GM19238 (cell line): ENCODE measurements at regions not wholly inside any gene's neighbourhood (a gene's known extent, or its start where the extent isn't known, plus 50 kb on each side); places are given as distances from the start of the nearest gene placed in this dataset.

ENCODE experiments used
- DNase-seq: peaks from one replicate; pipeline ENCODE4 v3.0.0; 2011; ENCODE audit warnings: low spot score; ENCODE audit not compliant: insufficient read length

DNA sequence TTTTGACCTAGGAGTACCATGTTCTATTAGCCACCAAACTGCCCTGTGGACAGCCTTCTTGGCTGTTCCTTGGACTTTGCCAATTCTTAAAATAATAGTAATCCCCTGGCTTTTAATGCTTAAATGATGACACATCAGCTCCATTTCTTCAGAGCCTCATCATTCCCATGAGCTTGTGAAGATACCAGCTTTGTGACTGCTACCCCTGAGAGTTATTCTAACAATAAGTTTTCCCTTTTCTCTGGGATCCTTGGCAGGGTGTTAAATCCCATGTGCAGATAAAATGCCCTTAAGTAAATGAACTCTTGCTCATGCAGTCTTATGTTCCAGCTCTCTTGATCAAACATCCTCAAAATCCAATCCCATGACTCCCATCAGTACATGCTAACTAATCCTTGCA is 415.3 kb downstream of the CETN3 start:
- no peak for DNase-seq

DNA sequence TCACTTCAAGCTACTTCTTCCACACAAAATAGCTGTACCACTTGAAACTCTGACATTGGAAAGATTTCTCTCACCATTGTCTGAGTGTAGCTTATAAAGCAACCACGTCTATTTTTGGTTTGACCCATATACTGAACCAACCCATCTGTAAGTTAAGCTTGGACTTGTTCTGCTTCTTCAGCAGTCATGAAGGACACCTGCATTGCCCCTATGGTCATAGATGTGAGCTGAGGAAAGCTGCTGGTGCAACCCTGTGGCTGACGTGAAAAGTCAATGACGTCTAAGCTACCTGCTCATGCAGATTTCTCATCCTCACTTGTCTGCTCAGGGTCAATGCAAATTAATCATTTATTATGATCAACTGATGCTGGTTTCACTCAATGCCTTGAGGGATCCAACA is 417.4 kb downstream of the CETN3 start:
- DNase-seq = no peak

DNA sequence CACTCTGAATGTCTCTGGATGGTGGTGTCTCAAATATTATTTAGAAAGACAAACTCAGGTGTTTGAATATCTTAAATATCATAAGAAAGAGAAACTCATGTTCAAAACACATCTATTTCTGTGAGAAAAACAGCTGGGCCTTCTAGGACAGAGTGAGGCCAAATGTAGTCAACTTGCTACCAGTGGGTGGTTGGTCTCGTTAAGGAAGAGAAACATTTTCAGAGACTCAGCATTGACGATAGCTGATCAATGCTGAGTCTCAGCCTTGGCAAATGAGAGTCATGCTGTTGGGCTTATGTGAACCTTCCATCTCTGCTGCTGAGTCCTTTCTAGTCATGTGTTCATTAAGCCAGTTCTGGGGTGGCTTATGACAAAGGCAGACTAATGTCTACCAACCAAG is 418.0 kb downstream of the CETN3 start:
- no peak for DNase-seq

DNA sequence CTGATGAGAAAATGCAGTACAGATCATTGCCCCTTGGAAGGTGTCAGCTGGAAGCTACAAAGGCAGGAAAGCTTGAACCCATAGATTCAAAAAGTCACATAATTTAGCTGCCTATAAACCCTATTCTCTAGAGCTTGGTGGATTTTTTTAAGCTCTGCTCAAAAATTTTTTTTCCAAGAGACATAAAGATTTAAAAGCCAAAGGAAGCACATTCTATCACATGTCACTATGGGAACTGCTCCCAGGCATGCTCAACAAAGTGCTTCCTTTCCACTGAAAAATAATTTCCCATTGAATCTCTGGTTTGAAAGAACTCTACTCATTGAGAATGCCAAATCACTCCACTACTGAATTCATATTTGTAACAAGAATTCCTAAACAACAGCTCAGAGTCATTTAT is 419.8 kb downstream of the CETN3 start:
- DNase-seq = no peak

DNA sequence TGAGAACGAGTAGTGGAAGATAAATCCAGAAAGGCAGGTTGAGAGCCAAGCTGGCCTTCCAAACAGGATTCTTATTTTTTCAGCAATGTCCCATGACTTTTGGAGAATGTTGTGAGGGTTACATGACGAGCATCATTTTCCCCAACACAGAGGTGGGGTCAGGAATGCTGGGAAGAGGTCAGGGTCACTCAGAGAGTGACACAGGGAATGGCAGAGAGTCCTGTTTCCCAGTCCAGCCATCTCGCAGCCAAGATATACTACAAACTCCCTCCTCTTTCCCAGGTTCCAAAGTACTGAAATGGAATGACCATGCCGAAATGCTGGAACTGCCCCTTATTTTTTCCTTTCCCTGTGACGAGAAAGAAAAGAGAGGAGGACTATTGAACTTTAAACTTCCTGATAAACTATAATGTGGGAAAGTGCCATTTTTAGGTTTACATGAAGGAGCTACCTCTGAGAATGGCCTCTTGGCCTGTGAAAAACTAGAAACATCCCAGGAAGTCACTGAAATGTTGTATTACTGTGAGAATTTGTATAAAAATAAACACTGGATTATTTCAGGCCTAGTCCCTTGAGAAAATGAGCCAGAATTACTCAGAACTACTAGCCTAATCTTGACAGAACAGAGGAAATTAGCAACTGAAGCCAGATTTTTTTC is 420.4 kb downstream of the CETN3 start:
- no peak for DNase-seq

DNA sequence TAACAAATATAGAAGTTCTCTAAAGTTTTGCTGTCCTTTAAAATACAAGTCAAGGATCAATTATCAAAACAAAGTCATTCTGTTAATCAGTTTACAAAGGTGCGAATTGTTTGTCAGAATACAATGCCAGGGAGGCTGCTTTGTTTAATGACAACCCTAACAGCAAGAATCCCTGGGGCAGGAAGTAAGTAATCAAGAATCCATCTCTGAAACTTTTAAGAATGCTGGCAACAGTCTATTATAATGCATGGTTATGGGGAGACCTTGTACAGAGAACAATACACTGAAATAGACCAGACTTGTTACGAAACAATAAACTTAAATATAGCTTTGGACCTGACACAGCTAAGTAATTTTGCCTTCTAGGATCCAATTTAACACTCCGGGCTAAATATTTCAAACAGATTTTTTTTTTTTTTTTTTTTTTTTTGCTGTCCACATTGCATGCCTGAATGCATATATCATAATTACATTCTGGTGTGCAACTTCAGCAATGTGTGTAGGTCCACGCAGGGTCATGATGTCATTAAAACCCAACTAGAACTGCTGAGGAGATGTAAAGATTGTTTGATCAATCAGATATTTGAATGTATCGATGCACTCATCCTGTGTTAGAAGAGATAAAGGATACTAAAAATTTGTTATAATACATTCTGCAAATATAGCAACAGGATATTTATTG is 421.3 kb downstream of the CETN3 start:
- no peak for DNase-seq

DNA sequence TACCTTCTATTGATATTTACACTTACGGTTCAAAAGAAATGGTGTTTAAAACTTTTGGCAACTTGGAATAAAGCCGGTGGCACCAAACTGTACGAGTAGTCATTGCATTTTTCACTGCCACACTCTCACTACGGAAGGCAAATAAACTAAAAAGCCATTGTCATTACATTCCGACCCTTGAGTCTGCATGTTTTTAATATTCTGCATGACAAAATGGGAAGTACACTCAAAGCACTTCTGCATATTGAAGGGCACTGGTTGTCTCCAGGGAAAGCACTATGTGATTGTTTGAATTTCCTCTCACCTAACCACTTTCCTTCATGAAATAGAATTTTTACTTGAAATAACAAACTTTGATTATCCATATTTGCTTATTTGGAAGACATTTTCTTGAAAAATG is 426.3 kb downstream of the CETN3 start:
- no peak for DNase-seq

DNA sequence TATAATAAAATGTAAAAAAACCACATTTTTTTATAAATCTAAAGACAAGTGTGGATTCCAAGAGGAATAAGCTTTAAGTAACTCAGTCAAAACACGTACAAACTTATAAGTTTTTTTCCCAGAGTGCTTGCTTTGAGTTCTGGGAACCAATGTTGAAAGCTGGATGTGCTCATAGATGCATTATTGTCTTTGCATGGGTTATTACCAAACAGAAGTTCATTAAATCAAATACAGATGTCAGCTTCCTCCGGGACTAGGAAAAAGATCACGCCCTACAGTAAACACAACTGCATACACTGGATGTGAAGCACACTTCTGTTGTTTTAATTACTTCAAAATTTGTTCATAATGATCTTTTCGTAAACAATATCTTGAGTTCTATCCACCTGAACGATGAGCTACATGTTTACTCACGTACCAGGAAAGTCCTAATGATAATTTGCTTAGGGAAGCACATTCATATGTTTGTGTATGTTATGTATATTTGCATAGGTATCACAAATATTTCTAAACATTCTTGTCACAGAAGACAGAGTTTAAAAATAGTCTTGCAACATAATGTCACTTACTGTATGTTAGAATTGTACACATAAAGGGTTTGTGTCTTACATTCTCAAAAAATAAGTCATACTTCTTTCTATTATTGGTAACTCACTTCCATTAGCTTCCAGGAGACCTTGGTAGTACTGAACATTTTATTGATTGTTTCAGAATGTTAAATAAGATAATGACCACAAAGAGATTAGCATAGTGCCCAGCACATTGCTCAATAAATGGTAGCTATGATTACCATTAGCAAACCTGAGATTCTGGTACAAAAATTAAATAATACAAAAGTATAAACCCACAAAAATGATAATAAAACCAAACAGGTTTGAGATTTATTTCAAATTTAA is 427.4 kb downstream of the CETN3 start:
- no peak for DNase-seq

DNA sequence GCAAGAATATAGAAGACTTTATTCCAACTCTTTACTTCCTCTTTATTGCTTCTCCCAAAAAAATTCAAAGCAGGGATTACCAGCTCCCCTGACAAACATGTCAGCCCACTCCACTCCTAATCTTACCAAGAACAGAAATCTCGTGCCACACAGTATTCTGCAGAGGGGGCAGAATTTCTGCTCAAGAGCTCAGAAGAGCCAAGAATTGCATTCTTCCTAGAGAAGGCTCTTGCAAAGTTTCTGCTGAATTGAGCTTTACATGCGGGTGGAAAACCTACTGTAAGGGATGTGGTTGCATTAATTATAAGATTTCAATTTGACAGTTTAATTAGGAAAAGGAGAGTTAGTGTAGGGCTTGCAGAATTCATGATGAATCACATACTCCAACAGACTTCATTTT is 428.5 kb downstream of the CETN3 start:
- no peak for DNase-seq

DNA sequence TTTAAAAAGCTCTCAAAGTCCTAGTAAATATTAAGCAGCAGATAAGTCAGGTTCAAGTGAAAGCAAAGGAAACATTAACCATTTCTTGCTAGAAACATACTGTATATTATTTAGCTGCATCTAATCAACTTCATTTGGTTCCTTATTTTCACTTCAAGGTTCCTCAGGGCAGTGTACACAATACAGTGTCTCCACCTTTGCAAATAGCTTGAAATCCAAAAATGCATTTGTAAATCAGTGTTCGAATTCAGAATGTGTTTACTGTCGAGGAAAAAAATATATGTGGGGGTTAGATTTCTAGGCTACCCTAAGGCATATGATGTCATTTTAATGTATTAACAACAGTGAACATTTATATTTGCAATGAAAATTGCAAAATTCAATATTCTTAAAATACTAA is 436.0 kb downstream of the CETN3 start:
- no peak for DNase-seq

DNA sequence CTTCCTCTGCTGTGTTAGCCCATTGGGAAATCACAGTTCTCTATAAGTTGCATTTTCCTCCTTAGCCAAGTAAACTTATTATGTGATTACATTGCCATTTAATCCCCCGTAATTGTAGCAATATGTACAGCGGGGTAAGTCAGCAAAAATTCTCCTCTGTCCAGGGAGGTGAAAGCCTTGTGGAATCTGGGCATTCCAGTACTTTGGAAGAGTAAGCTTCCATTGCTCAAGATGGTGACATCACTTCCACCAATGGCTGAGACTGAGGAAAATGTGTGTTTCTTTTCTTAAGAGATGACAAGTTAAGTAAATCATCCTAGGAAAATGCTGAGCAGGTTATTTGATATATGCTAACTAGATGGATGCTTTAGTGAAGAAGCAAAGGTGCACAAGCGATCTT is 436.7 kb downstream of the CETN3 start:
- no peak for DNase-seq

DNA sequence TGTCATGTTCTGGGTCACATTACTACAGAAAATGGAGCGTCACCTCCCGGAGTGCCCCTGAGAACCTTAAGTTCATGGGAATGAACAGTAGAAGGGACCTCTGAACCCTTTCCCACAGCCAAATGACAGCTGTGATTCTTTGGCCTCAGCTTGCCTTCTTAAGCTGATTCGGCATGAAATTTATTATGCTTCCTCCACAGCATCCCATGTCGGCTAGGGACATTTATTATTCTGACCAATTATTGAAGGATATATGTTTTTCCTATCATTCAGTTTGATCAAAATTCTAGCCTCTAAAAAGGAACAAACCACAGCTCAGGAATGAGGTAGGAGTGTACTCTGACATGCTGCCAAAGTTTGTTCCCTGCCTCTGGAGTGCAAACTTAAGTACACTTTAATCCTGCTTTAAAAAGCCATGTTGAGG is 440.6 kb downstream of the CETN3 start:
- no peak for DNase-seq

DNA sequence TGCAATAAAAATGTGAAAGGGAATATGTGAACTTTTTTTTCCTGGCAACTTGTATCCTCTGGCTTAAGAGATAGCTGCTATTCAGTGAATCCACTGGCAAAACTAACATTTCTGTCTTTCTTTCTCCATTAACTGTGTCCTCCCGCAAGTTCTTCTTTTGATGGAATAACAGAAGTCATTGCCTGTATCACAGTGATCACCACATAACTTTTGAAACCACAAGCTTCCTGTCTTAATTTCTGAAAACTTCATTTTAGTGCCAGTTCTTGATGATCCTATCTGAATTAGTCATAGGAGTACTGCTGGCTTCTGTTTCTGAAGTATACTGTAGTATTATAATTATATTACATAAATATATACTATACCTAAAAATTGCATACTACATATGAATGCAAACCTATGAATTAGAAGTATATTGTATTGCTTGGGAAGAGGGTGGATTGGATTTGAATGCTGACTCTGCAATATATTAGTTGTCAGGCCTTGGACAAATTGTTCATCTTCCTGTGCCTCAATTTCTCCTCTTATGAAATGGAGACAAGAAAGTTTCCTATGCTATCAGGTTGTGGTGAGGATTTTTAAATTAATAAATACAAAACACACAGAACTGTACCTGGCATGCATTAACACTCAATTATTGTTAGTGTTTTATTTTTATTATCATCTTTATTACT is 441.6 kb downstream of the CETN3 start:
- DNase-seq = no peak

DNA sequence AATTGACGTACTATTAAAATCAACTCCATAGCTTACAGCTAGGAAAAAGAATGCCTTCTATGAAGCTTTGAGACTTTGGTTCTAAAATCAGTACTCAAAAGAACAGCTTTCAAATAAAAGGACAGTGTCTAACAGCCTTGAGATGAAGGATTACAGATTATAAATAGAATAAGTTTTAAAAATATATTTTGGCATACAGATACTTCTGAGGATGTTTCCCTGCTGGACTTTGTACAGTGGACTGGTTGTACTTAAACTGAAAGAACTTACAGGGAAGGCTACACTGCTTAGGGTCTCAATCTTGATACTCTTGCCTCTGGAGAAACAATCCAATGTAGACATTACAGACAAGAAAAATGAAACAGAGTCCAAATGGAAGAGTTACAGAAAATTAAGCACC is 452.7 kb downstream of the CETN3 start:
- DNase-seq = no peak

DNA sequence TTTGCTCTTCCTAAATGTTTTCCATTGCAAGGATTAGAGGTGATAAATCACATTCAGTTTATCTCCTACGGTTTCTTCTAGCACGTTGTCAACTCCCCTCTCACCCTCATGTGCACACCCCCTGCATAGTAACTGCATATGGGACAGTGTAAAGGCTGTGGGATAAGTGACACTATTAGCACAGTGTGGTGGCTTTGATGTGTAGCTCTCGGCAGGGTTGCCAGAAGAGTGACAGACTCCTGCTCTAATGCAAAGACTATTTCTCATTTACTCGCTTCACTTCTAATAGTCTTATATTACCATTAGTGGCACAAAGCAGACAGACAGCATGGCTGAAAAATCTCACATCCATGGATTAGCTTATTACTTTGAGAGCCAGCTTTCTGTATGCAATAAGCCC is 454.6 kb downstream of the CETN3 start:
- no peak for DNase-seq

DNA sequence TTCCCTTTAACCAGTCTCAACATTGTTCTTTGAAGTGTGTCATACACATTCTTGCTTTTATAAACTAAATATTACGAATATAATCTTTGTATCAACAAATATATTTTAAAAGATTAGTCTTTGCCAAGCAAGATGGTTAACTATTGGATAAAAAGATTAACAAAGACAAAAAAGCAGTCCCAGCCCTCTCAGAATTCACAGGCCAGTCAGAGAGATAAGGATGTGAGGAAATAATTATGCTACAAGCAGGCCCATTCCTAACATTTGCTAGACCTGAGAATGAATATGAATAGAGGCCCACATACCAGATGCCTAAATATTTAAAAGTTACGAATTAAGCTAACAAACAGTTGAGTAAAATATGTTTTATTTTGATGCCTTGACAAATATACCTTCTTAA is 457.7 kb downstream of the CETN3 start:
- DNase-seq = no peak

DNA sequence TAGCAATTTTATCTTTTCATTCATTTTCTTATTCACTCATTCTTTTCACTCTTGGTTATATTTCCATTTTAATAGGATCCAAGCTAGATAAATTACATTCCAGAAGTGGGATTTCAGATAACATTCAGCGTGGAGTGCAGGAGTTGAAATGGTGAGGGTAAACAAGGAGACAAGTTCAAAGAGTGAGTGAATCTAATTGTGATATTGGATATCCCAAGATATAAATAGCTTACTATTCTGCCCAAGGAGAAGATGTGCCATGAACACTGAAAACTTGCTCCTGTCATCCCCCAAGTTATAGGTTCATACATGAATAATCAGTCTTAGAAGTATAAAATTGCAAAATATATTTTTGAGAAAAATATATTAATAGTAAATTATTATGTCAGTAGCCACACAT is 459.3 kb downstream of the CETN3 start:
- DNase-seq = no peak

DNA sequence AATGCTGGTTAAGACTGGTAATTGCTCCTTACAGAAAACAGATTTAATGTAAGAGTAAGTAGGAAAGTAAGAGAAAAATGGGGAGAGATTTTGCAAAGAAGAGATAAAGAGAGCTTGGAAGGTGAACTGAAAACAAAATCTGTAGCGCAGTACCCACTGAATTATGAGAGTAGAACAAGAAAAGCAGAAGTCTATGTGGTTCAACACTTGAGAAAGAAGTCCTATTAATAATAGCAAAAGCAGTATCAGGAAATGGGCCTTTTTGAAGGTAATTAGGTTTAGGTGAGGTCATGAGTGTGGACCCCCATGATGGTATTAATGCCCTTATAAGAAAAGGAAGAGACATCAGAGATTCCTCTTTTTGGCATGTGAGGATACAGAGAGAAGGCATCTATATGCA is 460.6 kb downstream of the CETN3 start:
- no peak for DNase-seq

DNA sequence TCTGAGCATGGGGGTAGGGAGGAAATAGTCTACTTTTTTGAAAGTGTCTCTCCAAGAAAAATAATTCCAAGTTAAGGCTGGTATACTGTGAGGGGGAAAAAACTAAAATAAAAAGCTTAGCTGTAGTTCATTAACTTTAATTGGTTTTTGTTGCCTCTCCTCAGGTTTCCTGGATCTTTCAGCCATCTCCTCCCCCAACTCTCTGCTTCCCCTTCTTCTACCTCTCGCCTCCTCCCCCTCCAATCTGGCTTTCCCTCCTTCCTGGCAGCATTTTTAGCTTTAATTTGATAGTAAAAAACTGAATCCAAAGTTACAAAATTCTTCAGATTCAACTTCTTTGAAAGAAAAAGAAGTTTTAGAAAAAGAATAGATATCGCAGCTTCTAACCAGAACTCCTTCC is 462.6 kb downstream of the CETN3 start:
- DNase-seq = no peak

DNA sequence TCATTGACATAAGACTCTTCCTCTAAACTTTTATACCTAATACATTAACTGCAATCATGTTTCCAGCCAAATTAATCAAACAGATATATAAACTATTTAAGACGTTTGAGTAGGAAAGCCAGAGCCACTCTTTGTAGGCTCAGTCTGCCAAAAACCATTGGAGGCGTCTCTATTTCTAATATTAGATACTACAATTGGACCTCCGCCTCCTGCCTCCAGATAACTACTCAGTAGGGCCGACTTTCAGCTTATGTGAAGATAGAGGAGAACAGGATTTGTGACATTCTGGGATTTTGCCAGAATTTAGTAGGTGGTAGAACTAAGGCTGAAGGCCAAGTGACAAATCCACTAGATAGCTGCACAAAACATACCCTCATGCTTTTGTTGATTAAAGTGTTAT is 463.0 kb downstream of the CETN3 start:
- no peak for DNase-seq

DNA sequence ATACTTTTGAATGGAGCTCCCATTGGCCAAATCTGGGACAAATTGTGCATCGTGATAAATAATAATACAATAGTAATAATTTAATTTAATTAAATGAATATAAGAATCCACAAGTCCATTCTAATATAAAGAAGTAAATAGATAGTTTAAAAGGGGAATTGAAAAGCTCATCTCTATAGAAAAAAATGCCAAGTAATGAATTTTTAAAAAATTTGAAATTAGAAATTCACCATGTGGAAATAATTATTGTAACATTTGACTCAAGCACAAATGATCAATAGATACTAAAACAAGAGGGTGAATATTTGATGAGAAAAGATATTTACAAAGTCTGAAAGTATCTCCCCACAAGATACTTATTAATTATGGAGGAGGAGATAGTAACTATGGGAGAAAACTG is 467.4 kb downstream of the CETN3 start:
- DNase-seq = no peak

DNA sequence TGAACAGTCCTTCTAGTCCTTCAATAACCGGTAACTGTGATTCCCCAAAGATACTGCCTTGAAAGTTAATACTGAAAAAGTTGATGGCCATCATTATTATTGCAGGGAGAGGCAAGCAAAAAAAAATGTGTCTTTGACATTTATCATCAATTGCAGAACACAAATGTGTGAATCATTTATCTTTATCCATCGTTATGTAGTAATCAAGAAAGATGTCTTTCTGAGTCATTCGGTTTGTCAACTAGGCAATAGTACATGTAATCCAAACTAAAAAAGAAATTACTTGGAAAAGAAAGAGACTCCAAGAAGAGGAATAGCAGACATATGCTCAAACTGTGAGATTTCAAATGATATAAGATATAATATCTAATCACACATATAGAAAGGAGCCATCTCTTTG is 473.0 kb downstream of the CETN3 start:
- no peak for DNase-seq
